MV-4-11 (cell line): ENCODE measurements at regions not wholly inside any gene's neighbourhood (a gene's known extent, or its start where the extent isn't known, plus 50 kb on each side); places are given as distances from the start of the nearest gene placed in this dataset.
"Not testable (repeated sequence)": the region's sequence is repeated elsewhere in the genome, so short reads cannot be mapped to it uniquely, and the experiment has no call there.

Experiments used
- DNase-seq: peaks from one replicate; lab custom pipeline; 2025; lab: John Stamatoyannopoulos, UW

- DNase-seq, result no peak
These were observed 117.7 kb upstream of the IVNS1ABP start for GRCh38 chr1:185434721-185435120.

GRCh38 chr1:185433667-185434066 lies 116.6 kb upstream of the IVNS1ABP start:
- no peak for DNase-seq

GRCh38 chr1:185432948-185433347 lies 115.9 kb upstream of the IVNS1ABP start:
- no peak for DNase-seq

- DNase-seq, result no peak
These were observed 114.6 kb upstream of the IVNS1ABP start for GRCh38 chr1:185431612-185432011.

- DNase-seq, result not testable (repeated sequence)
These were observed 112.6 kb upstream of the IVNS1ABP start for GRCh38 chr1:185429668-185430067.

GRCh38 chr1:185427776-185428175 lies 110.7 kb upstream of the IVNS1ABP start:
- DNase-seq, result no peak

GRCh38 chr1:185427264-185427663 lies 110.2 kb upstream of the IVNS1ABP start:
- no peak for DNase-seq

GRCh38 chr1:185426848-185427247 lies 109.8 kb upstream of the IVNS1ABP start:
- peak; percentile 20 for DNase-seq

GRCh38 chr1:185425163-185425562 lies 108.1 kb upstream of the IVNS1ABP start:
- DNase-seq, result no peak

GRCh38 chr1:185421485-185422107 lies 104.6 kb upstream of the IVNS1ABP start:
- DNase-seq, result no peak

GRCh38 chr1:185420588-185421081 lies 103.6 kb upstream of the IVNS1ABP start:
- DNase-seq, result peak; percentile 22

GRCh38 chr1:185419718-185420117 lies 102.7 kb upstream of the IVNS1ABP start:
- DNase-seq, result no peak

GRCh38 chr1:185418472-185418871 lies 101.4 kb upstream of the IVNS1ABP start:
- no peak for DNase-seq

- no peak for DNase-seq
These were observed 95.5 kb upstream of the IVNS1ABP start for GRCh38 chr1:185412385-185413087.

GRCh38 chr1:185409763-185410528 lies 92.9 kb upstream of the IVNS1ABP start:
- DNase-seq, result no peak

GRCh38 chr1:185409345-185409744 lies 92.3 kb upstream of the IVNS1ABP start:
- no peak for DNase-seq

- peak; percentile 30 for DNase-seq
These were observed 91.7 kb upstream of the IVNS1ABP start for GRCh38 chr1:185408700-185409270.

- DNase-seq, result no peak
These were observed 89.6 kb upstream of the IVNS1ABP start for GRCh38 chr1:185406691-185407009.

- no peak for DNase-seq
These were observed 89.1 kb upstream of the IVNS1ABP start for GRCh38 chr1:185406006-185406690.

GRCh38 chr1:185404907-185405568 lies 88.0 kb upstream of the IVNS1ABP start:
- peak; percentile 10 for DNase-seq

GRCh38 chr1:185404291-185404690 lies 87.2 kb upstream of the IVNS1ABP start:
- DNase-seq, result no peak
